ENCODE measurements at regions not wholly inside any gene's neighbourhood (a gene's known extent, or its start where the extent isn't known, plus 50 kb on each side); places are given as distances from the start of the nearest gene placed in this dataset.
A peak's percentile ranks its signal among the peaks of the same experiment; 100 is the strongest.
"Not testable (repeated sequence)": the region's sequence is repeated elsewhere in the genome, so short reads cannot be mapped to it uniquely, and the experiment has no call there.

DNA sequence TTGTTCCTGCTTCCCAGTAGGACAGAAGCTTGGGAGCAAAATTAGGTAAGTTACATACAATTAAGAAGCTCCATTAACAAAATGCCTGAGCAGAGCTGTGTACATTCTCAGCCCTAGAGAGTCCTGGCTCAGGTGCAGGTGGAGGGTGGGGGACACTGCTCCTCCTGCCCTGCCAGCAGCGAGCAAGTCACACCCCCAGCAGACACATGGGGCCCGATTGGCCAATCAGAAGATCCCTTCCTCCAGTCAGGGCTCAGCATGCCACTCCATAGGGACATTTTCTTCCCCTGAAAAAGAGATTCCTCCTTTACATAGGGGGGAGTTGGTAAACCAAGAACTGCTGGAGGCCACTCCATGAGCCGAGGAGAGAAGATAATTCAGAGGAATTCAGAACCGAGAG is 62.1 kb downstream of the PLXNA1 start:
- ATAC-seq (peak in 1 of 2 donors; percentile 54), DNase-seq (peak; percentile 17)
- intact Hi-C loops (cut with DNase I): no loop called here

DNA sequence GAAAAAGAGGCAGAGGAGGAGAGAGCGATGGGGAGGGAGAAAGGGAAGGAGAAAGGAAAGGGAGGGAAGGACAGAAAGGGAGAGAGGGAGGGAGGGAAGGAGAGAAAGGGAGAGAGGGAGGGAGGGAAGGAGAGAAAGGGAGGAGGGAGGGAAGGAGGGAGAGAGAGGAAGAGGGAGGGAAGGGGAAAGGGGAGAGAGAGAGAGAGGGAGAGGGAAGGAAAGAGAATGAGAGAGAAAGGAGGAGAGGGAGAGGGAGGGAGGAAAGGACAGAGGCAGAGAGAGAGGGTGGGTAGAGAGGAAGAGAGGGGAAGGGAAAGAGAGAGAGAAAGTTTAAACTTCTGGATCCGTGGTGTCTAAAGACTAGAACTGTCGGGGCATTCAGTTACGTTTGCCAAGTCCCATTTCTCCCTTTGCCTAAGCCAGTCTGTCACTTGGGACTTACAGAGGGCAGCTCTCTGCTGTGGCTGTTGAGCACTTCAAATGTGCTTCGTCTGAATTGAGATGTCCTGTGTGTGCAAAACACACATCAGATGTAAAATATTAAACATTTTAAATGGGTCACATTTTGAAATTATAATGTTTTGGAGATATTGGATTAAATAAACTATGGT is 62.6 kb downstream of the PLXNA1 start:
- peak in 1 of 2 donors; percentile 53 for ATAC-seq

DNA sequence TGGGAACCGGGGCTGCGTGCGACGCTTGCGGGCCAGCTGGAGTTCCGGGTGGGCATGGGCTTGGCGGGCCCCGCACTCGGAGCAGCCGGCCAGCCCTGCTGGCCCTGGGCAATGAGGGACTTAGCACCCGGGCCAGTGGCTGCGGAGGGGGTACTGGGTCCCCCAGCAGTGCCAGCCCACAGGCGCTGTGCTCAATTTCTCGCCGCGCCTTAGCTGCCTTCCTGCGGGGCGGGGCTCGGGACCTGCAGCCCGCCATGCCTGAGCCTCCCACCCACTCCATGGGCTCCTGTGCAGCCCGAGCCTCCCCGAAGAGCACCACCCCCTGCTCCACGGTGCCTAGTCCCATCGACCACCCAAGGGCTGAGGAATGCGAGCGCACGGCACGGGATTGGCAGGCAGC is 63.8 kb downstream of the PLXNA1 start:
- ATAC-seq; intact Hi-C loops (cut with DNase I): not testable (repeated sequence)
- peak; percentile 4 for DNase-seq

More for the DNA sequence above, 62.6 kb downstream of the PLXNA1 start:
- DNase-seq: peak; percentile 0
- intact Hi-C loops (cut with DNase I): no loop called here

DNA sequence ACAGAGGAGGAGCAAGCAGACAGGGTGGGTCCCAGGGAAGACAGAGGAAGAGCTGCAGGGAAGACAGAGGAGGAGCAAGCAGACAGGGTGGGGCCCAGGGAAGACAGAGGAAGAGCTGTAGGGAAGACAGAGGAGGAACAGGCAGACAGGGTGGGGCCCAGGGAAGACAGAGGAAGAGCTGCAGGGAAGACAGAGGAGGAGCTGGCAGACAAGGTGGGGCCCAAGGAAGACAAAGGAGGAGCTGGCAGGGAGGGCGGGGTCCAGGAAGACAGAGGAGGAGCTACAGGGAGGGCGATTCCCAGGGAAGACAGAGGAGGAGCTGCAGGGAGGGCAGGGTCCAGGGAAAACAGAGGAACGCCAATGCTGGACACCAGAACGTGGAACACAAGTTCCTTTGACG is 66.5 kb downstream of the PLXNA1 start:
- intact Hi-C loops (cut with DNase I): no loop called here
- ATAC-seq: no peak
- DNase-seq: peak; percentile 3

DNA sequence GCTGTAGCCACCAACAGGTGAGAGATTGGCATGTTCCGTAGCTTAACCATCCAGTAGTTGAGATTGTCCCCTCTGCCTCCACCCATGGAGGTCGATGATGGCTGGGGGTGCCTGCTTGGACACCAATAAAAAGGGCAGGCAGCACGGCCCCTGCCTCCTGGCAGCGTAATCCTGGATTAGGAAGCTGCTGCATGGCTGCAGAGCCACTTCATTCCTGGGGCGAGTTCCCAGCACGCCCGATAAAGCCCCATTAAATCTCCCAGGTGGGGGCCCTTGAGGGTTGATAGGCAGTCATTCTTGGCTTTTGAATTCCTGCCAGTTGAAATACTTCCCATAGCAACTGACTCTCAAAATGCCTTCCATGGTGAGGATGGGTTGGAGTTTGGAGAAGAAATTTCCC is 67.8 kb downstream of the PLXNA1 start:
- ATAC-seq: no peak
- intact Hi-C loops (cut with DNase I): no loop called here
- DNase-seq: peak; percentile 2

DNA sequence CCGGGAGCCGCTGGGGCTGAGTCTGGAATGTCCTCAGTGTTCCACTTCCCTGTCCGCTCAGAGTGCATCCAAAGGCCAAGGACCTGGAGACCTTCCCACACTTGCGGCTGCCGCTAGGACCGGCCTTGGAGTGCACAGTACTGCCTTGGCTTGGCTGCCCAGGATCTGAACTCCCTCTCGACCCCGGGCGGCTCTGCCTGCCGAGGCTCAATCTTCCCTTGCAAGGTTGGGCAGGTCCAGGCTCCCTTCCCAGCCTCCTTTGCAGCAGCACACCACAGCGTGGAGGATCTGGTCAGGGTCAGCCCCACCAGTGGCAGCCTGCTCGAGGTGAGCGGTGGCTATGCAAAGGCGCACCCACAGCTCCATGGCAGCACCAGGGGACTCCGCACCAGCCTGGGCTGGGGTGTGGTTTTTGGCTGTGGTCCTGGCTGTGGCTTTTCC is 69.2 kb downstream of the PLXNA1 start:
- ATAC-seq (peak; percentile 90 to 93), DNase-seq (peak; percentile 66)
- intact Hi-C loops (cut with DNase I): no loop called here

DNA sequence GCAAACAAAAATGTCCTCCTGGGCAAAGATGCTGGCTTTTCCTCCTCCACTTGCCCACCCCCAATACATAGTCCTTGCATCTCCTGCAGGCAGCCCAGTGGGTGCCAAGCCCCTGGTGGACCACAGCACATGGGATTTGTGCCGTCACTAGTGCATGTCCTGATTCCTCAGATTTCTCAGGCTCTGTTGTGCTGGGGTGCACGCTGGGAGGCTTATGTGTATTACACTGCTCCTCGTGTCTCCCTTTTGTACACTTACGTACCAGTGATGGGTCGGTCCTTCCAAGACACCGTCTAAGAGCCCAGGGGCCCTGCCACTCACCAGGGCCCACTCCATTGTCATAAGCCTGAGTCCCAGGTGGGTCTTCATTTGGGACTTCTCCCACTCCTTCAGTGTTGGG is 70.1 kb downstream of the PLXNA1 start:
- no peak for ATAC-seq
- intact Hi-C loops (cut with DNase I): no loop called here
- DNase-seq: peak; percentile 13

DNA sequence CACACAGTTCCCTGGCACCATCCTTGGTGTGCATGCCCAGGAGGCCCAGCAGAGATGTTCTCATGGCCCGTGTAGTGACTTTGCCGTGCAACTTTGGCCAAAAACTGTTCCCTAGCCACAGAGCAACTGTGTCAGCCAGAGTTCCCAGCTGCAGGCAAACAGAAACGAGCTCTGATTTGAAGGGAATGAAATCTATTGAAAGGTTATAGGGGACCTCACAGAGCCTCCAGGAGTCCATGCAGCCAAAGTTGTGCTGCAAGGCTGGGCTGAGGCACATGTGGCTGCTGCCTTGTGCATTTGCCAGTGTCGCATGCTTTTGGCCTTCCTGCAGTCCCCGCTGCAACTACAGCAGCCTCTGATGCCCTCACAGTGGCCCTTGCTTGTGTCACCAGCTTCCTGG is 70.5 kb downstream of the PLXNA1 start:
- intact Hi-C loops (cut with DNase I): no loop called here
- ATAC-seq (peak; percentile 26 to 82), DNase-seq (peak; percentile 19)

DNA sequence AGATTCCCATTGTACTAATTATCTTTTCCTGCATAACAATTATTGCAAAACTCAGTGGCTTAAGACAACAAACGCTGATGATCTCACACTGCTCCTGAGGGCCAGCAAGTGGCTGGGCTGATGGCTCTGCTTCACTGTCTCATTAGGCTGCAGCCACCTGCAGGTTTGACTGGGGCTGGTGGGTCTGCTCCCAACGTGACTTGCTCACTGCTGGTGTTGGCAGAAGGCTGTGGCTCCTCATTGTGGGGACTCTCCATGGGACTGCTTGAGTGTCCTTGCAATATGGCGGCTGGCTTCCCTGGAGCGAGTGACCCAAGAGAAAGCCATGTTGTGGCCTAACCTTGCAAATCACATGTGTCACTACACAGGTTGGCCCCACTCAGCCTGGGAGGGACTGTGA is 71.1 kb downstream of the PLXNA1 start:
- intact Hi-C loops (cut with DNase I): no loop called here
- ATAC-seq: no peak
- peak; percentile 17 for DNase-seq

DNA sequence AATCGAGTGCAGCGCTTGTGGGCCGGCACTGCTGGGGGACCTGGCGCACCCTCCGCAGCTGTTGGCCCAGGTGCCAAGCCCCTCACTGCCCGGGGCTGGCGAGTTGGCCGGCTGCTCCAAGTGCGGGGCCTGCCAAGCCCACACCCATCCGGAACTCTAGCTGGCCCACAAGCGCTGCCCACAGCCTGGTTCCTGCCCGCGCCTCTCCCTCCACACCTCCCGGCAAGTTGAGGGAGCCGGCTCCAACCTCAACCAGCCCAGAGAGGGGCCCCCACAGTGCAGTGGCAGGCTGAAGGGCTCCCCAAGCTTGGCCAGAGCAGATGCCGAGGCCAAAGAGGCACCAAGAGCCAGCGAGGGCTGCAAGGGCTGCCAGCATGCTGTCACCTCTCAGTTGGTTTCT is 73.4 kb downstream of the PLXNA1 start:
- intact Hi-C loops (cut with DNase I): no loop called here
- DNase-seq (peak; percentile 13), ATAC-seq (no peak)

DNA sequence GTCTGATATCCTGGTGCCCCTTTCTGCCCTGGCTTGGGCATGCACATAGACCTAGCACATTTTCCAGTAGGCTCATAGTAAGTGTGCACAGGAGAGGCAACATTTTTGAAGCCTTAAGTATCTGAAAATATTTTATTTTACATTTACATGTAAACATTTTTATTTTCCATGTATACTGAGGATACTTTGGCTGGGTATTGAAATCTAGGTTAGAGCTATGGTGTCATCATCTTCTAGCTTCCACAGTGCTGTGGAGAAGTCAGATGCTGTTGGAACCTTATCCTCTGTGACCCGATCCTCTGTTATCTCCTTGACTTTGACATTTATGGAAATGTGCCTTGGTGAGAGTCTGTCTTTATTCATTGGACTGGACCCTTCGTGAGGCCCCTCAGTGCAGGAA is 74.1 kb downstream of the PLXNA1 start:
- no peak for DNase-seq
- ATAC-seq: no peak
- intact Hi-C loops (cut with DNase I): no loop called here

DNA sequence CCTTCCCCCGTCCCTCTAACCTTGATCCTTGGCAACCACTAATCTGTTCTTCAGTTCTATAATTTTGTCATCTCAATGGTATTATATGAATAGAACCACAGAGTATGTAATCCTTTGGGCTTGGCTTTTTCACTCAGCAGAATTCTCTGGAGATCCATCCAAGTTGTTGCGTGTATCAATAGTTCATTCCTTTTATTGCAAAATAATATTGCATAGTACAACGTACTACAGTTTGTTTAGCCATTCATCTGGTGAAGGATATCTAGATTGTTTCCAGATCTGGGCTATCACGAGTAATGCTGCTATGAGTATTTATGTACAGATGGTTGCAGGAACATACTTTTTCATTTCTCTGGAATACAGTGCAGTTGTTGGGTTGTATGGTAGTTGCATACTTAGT is 76.2 kb downstream of the PLXNA1 start:
- intact Hi-C loops (cut with DNase I): no loop called here
- DNase-seq (no peak), ATAC-seq (no peak)

DNA sequence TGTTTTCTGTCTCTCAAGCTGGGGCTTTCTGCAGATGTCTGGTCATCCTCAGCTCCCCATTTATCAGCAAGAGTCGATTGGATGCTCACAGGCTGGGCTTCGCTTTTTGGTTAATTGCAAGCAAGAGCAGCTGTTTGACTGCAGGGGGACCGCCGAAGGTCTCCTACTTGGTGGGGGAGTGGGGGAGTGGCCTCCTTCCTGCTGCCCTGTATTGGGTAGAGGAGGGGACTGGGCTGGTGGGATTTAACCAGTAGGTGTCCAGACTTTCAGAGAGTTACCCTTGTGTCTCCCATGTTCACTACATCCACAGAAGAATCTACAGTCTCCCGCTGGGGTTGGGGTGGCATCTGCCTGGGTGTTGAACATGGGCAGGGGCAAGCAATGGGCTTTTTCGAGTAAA is 78.7 kb downstream of the PLXNA1 start:
- ATAC-seq: no peak
- DNase-seq: peak; percentile 5
- intact Hi-C loops (cut with DNase I): no loop called here

DNA sequence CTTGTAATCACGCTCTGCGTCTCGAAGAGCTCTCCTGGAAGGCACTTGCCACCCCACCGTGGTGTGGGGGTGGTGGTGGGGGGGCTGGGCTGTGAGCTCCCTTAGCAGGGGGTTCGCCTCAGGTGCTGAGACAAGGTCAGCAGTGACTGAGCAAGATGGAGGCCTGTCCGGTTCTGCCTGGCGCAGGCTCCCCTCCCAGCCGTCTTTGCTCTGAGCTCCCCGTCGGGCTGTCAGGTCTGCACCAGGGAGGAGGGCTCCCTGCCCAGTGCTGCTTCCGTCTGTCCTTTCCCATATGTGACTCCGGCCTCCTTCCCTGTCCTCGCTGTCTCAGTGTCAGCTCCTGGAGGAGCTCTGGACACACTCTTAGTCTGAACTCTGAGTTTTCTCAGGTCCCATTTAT is 80.0 kb downstream of the PLXNA1 start:
- no peak for ATAC-seq
- DNase-seq: no peak

DNA sequence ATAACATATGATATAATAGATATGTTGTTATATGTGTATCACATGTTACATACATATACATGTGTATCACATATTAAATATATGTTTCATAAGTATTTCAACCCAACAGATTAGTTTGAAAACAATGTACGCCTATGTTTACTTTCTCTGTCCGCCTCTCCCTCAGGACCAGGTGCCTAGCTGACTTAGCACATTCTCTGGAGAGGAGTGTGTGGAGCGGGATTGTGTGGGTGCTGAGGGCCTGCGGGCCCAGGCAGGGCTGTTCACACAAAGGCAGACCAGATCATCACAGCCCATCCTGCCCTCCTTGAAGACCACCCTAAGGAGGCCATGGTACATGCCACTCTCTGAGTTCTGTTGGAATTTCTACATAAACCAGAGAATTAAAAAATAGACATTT is 81.0 kb downstream of the PLXNA1 start:
- DNase-seq (no peak), ATAC-seq (no peak)
- intact Hi-C loops (cut with DNase I): no loop called here

More for the DNA sequence above, 80.0 kb downstream of the PLXNA1 start:
- intact Hi-C loops (cut with DNase I): no loop called here

DNA sequence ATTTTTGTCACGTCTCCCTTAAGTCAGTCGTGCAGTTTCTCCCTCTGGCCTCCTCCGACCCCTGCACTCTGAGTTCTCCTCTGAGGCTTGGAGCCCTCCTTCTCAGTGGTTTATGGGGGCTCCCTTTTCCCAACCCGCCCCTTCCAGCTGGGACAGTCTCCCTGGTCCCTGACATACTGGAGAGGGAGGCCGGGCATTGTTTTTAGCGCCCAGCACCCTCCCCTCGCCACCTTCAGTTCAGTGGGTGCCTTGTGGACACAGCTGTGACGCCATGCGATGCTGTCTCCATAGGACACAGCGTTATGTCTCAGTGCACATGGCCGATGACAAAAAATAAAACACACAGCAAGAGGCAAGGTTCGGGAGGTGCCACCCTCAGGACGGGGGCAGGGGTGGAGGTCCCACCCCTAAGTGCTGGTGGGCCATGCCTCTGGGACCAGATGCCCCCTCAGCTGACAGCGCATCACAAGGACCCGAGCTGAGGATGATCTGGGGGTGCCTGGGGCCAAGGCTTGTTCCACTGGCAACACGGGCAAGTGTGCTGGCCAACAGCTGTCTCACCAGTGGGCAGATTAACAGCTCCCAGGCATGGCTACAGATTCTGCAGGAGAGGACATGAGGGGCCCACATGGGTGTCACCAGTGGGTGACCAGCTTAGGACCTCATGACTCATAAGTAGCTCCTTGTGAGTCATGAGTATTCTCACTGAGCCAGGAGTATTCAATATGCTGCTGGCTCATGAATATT is 81.6 kb downstream of the PLXNA1 start:
- DNase-seq: no peak
- ATAC-seq: peak in 1 of 2 donors; percentile 38
- intact Hi-C loops (cut with DNase I): no loop called here

DNA sequence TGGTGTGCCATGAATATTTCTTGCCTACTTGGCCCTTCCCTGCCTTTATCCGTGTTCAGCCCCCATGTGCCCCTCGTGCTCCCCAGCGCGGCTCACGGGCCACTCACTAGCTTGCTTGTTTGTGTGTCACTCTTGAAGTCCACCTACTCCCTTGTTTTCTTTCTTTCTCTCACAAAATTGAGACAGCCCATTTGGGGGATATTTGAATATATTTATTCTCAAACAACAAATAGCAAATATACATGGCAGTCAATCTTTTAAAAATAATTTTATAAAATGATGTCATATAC is 82.2 kb downstream of the PLXNA1 start:
- intact Hi-C loops (cut with DNase I): no loop called here
- no peak for ATAC-seq
- no peak for DNase-seq

DNA sequence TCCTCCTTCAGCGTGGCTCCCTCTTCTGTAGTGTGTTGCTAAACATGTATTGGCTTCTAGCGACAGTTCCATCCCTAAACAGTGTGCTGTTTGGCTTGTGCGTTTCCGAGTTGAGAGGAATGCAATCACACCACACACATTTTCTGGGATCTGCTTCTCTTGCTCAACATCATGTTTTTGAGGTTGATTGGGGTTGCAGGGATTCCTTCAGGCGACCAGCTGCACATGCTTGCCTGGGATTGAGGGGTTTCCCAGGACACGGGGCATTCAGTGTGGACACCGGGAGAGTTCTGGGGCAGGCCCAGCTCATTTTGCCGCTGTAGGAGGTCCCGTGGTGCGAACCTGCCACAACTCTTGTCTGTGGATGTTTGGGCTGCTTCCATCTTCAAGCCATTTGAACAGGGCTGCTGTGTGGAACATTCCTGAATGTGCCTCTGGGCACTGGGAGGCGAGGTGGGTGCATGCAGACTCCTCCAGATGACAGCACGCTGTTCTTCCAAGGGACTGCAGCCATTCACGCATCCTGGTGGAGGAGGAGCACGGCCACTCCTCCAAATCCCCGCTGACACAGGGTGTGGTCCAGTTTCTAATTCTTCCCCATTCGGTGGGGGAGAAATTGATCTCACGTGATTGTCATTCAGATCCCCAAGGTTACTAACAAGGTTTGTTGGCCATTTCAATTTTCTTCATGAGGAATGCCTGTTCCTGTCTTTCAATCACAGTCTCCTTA is 82.8 kb downstream of the PLXNA1 start:
- ATAC-seq (no peak), DNase-seq (no peak)
- intact Hi-C loops (cut with DNase I): no loop called here

DNA sequence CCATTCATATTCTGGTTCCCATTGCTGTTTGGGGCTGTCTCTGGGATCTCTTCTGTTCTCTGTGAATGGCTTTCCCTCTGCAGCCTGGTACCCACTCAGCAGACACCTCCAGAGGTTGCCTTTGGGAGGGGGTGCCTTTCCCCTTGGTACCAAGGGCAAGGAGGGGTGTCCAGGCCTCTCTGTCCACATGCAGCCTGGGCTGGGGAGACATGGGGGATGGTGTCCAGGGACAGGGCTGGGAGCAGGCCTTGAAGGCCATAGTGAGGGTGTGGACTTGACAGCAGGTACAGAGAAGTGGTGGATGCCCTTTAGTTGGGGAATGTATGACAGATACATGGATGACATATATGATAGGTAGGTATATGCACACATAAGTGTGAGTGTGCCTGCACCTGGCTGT is 83.7 kb downstream of the PLXNA1 start:
- ATAC-seq: no peak
- intact Hi-C loops (cut with DNase I): no loop called here
- no peak for DNase-seq

DNA sequence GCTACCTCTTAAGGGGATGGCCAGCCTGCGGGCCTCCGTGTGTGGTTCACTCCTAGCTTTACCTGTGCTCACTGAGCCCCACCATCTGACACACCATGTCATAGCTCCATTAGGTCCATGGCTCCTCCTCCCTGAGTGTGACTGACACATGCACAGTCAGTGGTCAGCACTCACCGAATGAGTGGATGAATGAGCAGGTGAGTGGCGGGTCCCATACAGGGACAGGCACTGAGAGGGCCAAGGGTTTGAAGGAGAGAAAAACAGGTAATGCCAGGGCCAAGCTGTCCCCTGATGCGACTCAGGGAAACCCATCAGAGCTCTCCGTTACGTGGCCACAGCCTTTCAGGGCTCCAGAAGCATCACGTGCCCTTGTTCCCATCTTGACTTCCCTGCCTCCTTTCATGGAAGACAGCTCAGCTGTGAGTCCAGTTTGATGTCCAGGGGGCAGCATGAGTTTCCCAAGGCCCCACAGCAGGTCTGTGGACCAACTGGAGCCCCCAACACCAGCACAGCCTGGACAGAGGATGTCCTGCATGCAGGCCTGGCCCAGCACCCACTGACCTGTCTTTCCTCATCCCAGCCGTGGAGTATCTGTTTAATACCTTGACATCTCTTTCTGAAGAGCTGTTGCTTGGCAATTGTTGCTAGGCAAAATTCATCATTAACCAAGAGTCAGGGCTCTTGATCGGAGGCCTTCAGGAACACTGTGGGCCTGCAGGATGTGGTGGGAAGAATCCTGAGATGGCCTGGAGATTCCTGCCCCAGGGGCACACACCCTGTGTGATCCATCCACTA is 84.4 kb downstream of the PLXNA1 start:
- DNase-seq (no peak), ATAC-seq (no peak)
- intact Hi-C loops (cut with DNase I): no loop called here
